GM21737 (cell line): ENCODE measurements at regions not wholly inside any gene's neighbourhood (a gene's known extent, or its start where the extent isn't known, plus 50 kb on each side); places are given as distances from the start of the nearest gene placed in this dataset.
"Not testable (repeated sequence)": the region's sequence is repeated elsewhere in the genome, so short reads cannot be mapped to it uniquely, and the experiment has no call there.

Experiments
- ATAC-seq: cut with Tn5 transposase; IDR thresholded peaks from one replicate; pipeline ENCODE4 v1.9.1; 2021; ENCODE audit warnings: mild to moderate bottlenecking, moderate library complexity; ENCODE audit not compliant: unreplicated experiment

DNA sequence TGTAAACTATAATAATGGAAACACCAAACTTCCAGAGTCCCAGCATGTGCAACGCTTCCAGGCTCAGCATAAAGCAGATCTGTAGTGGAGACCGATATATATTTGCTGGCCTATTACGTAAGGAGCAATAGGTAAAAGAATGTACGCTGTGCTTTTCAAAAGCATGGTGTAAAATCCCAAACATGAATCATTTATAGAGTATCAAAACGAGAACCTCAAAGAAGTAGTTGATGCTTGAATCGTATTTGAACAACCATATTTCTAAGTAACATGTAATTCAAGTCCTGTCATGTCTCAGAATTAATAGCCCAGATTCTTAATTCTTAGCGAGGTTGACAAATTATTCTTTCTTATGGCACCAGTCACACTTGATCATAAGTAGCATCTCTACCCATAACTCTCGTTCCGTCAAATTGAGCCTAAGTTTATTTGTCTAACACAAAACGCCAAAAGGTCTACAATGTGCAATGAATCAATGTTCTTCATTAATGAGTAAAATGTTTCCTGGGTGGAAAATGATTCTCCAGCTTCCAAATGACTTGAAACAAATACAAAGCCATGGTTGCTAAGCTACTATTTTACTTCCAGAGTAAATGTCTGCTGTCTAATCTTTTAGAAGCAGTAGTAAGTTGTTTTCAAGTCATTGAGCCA lies 811.5 kb upstream of the FRG1 start:
- no peak for ATAC-seq

DNA sequence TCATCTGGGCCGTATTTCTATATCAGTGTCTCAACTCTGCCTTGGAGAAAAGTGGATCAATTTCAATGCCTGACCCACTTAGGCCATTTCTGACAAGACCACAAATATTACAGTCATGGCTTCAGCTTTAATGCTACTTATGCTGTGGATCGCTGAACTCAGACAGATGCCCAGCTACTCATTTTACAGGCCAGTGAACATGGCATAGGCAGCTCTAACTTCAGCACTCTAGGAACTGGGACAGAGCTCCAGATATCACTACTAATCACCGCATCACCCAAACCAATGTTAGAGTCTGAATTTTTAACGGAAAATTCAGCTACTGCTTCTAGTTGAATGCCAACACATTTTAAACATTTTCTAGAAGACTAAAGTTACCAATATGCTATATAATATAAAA lies 809.6 kb upstream of the FRG1 start:
- ATAC-seq, result no peak

DNA sequence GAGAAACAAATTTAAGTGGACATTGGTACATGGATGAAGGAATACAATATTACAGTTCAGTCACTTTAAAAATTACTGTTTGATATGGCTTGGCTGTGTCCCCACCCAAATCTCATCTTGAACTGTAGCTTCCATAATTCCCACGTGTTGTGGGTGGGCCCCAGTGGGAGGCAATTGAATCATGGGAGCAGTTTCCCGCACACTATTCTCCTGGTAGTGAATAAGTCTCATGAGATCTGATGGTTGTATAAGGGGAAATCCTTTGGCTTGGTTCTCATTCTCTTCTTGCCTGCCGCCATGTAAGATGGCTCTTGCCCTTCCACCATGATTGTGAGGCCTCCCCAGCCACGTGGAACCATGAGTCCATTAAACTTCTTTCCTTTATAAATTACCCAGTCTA lies 804.2 kb upstream of the FRG1 start:
- no peak for ATAC-seq

DNA sequence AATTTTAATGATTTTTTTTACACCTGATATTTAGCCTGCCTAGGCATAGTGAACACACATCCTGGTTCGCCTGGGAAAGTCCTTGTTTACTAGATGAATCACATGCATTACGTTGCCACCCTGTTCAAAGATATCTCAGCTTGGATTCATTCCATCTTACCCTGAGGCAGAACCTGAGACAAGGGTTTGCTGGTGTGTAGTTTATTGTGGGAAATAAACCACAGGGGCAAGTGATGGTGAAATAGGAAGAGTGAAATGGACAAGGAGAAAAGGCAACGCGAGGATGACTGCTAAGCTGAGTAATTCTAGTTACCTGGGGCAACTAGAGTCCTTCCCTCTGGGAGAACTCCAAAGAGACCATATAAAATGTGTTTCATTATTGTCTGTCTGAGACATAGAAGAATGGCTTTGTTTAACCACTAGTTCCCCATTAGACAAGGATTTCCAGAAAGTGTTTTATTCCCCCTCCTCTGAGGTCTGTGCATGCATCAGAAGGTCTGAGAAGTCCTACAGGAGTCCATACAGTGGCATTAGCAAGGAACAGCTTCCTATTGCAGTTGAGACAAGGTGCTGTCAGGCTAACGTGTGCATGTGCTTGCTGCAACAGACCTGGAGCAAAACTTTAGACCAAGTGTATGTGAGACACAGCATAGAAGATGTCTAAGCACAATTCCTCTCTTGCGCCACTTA lies 797.3 kb upstream of the FRG1 start:
- ATAC-seq, result no peak

DNA sequence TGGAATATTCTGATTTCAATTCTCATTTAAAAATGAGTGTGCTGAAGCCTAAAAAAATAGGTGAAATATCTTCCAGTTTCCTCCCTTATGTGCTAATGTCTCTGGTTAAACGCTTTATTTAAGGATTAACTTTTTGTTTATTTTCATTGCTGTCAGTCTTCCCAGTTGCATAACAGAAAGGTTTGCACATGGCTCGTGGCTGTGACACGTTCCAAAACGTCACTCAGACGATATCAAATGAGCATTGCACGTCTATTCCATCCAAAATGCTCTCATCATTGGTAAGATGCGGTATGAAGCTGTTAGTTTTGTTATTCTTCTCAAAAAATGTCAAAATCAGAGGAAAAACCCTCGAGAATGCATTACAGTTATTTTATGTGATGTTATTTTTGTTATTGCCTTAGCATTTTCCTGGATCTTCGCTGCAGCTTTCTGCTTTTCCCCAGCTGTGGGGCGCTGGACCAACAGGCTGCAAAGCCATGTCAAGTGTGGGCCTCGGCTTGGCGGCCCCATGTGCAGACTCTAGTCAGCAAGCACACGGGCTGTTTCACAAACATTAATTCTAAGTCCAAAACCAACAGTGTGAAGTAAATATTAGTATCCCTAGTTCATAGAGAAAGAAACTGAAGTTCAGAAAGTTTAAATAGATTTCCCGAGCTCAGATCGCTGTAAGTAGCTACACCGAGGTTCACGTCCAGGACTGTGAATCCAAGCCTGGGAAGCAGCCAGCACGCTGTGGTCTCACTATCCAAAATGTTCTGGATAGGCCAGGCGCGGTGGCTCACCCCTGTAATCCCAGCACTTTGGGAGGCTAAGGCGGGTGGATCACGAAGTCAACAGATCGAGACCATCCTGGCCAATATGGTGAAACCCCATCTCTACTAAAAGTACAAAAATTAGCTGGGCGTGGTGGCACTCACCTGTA lies 793.4 kb upstream of the FRG1 start:
- no peak for ATAC-seq

DNA sequence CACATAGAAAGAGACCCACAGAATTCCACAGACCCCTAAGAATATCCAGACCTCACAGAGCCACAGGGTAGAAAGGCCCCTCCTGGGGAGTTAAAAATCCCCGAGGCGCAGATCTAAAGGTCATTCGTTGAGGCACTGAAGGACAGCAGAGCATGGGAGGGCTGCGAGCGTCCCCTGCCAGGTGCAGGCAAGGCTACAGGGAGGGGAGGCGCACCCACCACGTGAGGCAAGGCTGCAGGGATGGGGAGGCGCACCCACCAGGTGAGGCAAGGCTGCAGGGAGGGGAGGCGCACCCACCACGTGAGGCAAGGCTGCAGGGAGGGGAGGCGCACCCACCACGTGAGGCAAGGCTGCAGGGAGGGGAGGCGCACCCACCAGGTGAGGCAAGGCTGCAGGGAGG lies 785.6 kb upstream of the FRG1 start:
- not testable (repeated sequence) for ATAC-seq

DNA sequence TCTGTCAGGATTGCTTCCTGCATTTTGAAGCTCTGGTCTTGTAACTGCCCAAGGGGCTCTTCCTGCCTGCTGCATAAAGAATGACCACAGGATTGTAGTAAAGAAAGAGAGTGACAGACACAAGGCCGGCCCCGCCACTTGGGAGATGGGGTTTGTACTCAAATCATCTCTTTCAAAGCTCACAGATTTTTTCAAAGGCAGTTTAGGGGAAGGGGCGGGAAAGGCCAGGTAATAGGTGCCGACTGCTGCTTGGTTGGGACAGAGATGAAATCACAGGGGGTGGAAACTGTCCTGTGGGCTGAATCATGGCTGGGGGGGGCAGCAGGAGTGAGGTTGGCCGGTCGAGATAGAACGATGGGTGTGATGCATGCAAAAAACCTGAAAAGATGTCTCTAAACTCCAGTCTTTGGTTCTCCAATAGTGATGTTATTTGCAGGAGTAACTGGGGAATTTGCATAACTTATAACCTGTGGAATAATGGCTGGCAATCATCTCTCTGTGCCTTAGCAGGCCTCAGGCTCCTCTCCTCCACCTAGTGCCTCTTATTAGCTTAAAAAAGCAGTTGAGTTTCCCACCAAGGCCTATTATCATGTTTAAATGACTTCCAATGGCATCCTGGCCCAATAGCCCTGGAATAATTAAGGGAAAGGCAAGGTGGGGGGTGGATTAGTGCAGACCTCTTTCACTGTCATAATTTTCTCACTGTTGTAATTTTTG lies 778.4 kb upstream of the FRG1 start:
- ATAC-seq, result no peak

DNA sequence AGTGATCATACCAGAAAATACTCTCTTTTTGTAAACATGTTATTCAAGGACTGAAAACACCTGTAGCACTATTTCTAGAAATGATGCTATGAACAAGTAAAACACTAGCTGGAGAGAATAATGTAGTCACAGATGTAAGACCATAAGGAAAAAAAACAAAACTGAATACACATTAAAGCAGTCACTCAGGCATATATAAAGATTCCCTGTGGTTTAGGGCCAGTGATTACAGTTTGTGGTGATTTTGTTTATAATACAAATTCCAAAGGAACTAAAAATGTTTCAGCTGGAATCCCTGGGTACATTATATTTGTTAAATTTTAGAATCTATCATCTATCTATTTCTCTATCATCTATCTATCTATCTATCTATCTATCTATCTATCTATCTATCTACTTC lies 777.8 kb upstream of the FRG1 start:
- ATAC-seq, result no peak

DNA sequence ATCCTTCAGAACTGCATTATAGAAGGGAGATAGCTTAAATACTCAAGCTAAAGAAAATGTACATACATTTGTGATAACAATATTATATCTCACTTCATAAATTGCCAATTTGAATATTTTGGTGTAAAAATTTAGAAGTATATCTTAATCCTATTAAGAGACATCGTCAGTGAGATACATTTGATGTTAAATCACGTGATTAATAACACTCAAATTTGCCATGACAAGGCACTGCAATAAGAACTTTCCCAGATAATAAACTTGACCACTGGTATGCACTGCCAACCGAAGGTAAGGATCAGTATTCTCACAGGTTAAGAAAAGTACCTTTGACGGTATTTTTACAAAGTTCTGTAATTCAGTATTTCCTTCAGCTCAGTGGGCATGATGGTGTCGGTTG lies 764.7 kb upstream of the FRG1 start:
- no peak for ATAC-seq

DNA sequence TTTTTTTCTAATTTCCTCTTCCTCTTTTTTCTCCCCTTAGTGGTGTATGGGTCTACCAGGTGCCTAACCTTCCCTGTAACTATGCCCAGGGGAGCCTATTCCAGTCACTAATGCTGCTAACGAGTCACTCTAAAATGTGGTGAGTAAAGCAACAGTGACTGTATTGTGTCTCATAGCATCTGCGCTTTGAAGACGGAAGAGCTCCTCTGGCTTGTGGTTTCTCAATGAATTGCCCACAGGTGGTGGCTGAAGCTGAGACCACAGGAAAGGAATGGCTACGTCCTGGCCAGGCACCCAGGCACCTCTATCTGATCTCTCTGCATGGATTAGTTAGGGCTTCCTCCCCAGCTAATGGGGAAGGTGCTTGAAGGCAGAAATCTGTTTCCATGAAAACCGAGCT lies 763.5 kb upstream of the FRG1 start:
- no peak for ATAC-seq

DNA sequence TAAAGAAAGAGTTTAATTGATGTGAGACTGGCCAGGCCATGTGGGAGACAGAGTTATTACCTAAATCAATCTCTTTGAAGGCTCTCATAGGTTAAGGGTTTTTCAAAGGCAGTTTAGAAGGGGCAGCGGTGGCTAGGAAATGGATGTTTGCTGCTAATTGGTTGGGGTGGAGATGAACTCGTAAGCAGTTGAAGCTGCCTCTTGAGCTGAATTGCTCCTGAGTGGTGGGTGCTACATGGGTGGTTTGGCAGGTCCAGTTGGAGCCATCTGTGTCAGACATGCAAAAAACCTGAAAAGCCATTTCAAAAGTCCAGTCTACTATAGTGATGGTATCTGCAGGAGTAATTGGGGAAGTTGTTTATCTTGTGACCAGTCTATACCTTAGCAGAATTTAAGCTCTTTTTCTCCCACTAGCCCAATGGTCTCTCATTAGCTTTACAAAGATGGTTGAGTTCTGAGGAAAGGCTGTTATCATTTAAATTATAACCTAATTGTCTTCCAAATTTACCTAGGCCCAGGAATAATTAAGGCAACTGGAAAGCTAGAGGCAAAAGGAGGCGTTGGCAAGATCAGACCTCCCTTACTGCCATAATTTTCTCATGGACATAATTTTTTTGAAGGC lies 762.4 kb upstream of the FRG1 start:
- ATAC-seq, result no peak

DNA sequence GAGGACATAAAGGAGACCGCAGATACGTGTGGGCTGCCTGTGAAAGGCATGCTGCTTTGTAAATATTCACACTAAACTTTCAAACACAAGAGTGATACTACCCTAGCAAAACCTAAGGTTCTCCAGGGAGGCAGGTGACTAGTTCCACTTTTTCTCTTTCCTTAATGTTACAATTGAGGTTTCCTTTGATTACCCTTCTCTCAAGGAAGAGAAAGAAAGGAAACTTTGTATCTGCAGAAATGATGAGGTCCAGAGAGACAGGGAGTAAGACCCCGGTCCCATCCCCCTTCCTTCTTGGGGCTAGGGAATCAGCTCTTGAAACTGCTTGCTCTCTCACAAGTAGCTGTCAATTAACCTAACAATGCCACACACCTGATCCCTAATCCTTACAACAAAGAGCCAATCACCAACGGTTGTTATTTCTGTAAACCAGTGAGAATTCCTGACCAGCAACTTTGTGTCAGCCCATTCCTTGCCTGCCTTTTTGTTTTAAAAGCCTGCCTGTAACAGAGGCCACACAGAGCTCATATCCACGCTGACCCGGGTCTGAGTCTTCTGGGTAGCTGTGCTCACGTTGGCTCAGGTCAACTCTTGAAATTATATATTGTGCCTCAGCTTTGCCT lies 754.8 kb upstream of the FRG1 start:
- ATAC-seq, result no peak

DNA sequence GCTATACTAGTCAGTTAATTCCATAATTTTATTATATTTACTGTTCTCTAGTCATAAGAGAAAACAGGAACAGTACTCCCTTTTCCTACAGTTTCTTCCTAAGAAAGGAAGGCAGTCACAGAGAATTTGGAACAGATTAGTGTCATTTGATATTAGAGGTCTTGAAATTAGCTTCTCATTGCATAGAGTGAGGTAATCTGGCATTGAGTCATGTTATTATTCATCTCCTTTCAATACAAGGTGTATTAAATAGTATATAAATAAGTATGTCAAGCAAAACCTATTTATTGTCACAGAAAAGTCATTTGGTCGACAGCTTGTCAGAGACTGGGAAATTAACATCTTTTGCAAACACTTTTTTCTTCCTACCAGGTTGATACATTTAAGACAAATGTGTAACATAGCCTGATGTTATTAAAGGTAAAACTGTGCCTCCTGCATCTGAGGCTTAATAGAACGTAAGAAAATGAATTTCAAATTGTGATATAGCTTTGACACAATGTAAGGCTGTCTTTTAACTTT lies 753.1 kb upstream of the FRG1 start:
- ATAC-seq, result no peak

DNA sequence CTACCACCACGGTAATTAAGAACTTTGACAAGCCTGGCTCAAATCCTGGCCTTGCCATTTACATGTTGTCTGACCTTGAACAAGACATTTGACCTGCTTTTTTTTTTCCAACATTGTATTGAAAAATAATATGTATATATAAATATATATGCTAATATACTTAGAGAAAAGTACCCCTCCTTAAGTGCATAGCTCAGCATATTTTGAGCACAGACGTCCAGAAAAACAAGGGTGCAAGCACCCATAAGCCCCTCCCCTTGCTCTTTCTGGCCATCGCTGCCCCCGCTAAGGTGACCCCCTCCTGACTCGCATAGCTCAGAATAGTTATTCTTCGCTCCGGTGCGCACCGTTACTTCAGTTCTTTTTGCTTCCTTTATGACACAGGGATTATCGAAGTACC lies 742.0 kb upstream of the FRG1 start:
- no peak for ATAC-seq

DNA sequence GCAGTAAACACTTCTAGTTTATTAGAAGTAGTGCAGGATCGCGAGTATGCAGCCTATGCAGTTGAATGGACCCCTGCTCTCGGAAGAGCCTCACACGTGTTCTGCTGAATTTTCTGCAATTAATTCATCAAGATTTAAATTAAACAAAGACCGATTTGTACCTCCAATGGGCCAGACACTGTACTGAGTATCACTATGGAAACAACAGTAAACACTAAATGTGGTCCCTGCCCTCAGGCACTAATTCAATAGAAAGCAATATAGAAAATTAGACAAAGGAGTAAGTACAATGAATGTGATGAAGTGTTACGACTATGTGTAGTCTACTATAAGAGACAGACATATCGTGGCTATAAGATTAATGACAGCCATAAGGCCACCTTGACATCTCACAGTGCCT lies 740.3 kb upstream of the FRG1 start:
- no peak for ATAC-seq

DNA sequence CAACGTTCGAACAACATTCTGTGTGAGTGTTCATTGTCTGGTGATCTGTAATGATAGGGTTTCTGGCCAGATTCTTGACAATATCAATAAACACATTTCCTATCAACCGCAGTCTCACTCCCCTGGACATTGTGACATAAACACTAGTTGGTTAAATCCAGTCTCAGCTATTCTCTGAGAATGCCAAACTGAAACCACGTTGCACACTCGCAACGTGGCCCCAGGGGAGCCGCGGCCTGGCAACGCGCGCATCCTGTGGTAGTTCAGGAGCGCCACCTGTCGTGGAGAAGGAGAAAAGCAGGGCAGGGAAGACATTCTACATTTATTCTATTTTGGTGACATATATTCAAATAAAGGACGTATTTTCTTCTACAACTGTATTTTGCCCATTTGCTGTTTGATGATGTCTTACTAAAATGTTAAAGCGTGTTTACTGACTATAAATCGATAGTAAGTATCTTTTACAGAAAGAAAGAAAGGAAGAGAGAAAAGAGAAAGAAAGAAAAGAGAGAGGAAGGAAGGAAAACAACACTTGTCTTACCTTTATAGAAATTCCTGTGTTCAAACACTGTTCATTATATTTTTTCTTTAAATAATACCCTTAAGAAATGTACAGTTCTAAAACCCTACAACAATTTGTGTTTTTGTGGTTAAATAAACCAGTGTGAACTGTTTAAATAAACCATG lies 738.3 kb upstream of the FRG1 start:
- ATAC-seq, result peak; percentile 79

DNA sequence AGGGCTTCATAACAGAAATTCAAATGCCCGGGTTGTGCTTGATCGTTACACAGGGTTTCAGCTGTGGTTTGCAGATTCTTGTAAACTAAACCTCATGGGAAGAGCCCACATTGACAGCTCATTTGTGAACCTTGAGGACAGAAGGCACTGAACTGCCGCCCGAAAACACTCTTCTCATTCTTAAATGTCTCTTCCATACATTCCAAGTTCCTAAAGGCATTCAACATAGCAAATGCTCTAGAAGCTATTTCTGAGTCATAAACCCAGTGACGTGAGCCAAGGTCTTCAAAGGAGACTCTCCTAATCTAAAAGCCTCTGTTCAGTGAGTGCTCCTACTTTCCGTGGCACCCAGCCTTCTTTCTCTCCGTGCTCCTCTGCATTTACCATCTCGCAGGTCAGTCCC lies 737.8 kb upstream of the FRG1 start:
- no peak for ATAC-seq

DNA sequence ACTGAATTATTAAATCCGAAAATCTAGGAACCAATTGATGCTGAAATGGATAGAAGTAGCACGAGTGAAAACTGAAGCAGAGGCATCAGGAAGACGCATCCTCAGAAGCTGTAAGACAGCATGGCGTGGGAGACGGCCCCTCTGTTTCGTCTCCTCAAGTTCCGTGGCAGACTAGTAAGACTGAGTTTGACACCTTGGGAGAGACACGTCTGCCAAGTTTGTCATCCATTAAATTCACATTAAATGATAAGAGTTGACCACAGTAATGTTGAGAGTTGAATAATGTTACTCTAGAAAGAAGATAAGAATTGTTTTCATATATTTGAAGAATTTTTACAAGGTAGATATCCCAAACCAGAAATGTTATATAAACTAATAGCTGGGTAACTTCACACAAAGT lies 736.1 kb upstream of the FRG1 start:
- ATAC-seq, result no peak

DNA sequence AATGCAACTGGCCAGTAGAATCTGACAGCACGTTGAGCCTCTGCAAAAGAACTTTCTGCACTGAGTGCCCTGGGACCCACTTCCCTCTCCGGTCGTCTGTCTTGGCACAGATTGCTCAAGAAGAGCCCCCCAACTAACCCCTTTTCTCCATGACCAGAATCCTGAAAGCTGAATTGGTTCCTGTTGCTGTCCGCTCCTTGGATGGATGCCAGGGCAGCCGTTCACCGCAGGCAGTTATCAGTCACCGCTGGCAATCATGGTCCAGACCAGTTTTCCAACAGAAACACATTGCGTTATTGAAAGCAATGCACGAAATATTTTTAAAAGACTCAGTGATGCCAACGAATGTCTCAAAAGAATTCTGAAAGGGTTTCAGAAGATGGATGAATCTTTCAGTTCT lies 733.7 kb upstream of the FRG1 start:
- ATAC-seq, result no peak

DNA sequence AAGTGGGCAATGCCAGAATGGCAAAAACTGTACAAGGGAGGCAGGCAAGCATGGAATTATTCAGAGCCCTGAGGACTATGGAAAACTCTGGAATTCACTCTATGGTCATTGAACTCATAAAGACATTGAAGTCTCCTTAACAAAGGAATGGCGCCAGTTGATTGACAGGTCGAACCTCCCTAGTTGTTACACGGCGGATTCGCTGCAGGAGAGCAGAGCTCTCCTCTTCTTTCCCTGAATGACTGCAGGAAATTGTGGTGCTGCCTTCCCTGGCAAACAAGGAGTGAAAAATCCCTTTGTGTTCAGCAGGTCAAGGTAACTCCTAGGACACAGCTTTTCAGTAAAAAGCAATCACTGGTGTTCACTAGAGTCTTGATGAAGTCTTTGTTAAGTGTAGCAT lies 732.8 kb upstream of the FRG1 start:
- ATAC-seq, result no peak
